ENCODE measurements at regions not wholly inside any gene's neighbourhood (a gene's known extent, or its start where the extent isn't known, plus 50 kb on each side); places are given as distances from the start of the nearest gene placed in this dataset.
"Not testable (repeated sequence)": the region's sequence is repeated elsewhere in the genome, so short reads cannot be mapped to it uniquely, and the experiment has no call there.

- DNase-seq (ENCODE audit: low read depth, low spot score) = no peak
These were observed 72.2 kb downstream of the CRLF2 start for GRCh38 chrX:1140236-1140681.

GRCh38 chrX:1139185-1139500, 73.3 kb downstream of the CRLF2 start:
- no peak for DNase-seq (ENCODE audit: low read depth, low spot score)

GRCh38 chrX:1138476-1139184, 73.8 kb downstream of the CRLF2 start:
- no peak for DNase-seq (ENCODE audit: low read depth, low spot score)

GRCh38 chrX:1137531-1137930, 74.9 kb downstream of the CRLF2 start:
- DNase-seq (ENCODE audit: low read depth, low spot score) = no peak

GRCh38 chrX:1136582-1136981, 75.9 kb downstream of the CRLF2 start:
- DNase-seq (ENCODE audit: low read depth, low spot score) = not testable (repeated sequence)

GRCh38 chrX:1134976-1135375, 77.5 kb downstream of the CRLF2 start:
- DNase-seq (ENCODE audit: low read depth, low spot score) = no peak

GRCh38 chrX:1134156-1134555, 78.3 kb downstream of the CRLF2 start:
- DNase-seq (ENCODE audit: low read depth, low spot score) = no peak

- DNase-seq (ENCODE audit: low read depth, low spot score) = no peak
These were observed 85.7 kb downstream of the CRLF2 start for GRCh38 chrX:1126738-1127137.

GRCh38 chrX:1124531-1124930, 87.9 kb downstream of the CRLF2 start:
- DNase-seq (ENCODE audit: low read depth, low spot score) = no peak

- not testable (repeated sequence) for DNase-seq (ENCODE audit: low read depth, low spot score)
These were observed 89.6 kb downstream of the CRLF2 start for GRCh38 chrX:1122851-1123250.

GRCh38 chrX:1119275-1119674, 93.2 kb downstream of the CRLF2 start:
- no peak for DNase-seq (ENCODE audit: low read depth, low spot score)

- DNase-seq (ENCODE audit: low read depth, low spot score) = no peak
These were observed 93.8 kb downstream of the CRLF2 start for GRCh38 chrX:1118572-1119199.

GRCh38 chrX:1115411-1115810, 97.0 kb downstream of the CRLF2 start:
- DNase-seq (ENCODE audit: low read depth, low spot score) = not testable (repeated sequence)

GRCh38 chrX:1112321-1112720, 100.1 kb downstream of the CRLF2 start:
- no peak for DNase-seq (ENCODE audit: low read depth, low spot score)

GRCh38 chrX:1111601-1112300, 100.7 kb downstream of the CRLF2 start:
- DNase-seq (ENCODE audit: low read depth, low spot score) = no peak

- DNase-seq (ENCODE audit: low read depth, low spot score) = no peak
These were observed 102.8 kb downstream of the CRLF2 start for GRCh38 chrX:1109580-1110119.

- no peak for DNase-seq (ENCODE audit: low read depth, low spot score)
These were observed 103.7 kb downstream of the CRLF2 start for GRCh38 chrX:1108501-1109445.

GRCh38 chrX:1106478-1107210, 105.8 kb downstream of the CRLF2 start:
- DNase-seq (ENCODE audit: low read depth, low spot score) = no peak

GRCh38 chrX:1105671-1106419, 106.6 kb downstream of the CRLF2 start:
- no peak for DNase-seq (ENCODE audit: low read depth, low spot score)

- not testable (repeated sequence) for DNase-seq (ENCODE audit: low read depth, low spot score)
These were observed 107.4 kb downstream of the CRLF2 start for GRCh38 chrX:1105031-1105430.
